ENCODE measurements at regions not wholly inside any gene's neighbourhood (a gene's known extent, or its start where the extent isn't known, plus 50 kb on each side); places are given as distances from the start of the nearest gene placed in this dataset.

DNA sequence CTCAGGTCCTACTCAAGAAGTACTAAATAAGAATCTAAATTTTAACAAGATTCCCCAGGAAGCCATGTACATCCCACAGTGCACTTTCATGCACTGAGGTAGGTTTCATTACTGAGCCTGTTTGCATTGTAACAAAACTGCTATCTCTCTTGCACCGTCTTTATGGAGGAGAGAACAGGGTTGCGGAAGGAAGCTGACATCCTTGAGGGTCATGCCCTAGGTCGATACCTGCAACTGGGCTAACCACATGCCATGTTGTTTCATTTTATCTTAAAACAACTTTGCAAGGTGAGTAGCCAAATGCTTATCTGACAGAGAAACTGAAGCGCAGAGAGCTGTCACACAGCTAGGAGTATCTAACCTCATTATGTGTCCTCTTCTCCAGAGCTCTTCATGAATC, 656.3 kb upstream of the TENM4 start:
- Histone ChIP-seq H3K9me3 (replicated peaks; ENCODE audit: control insufficient read depth, insufficient read depth, low read length) (no peaks in the 10 kb centered on the region), H2AFZ (ENCODE audit: low read depth, low read length) (no peak overlapping the region), H3K27ac (ENCODE audit: insufficient read depth, low read depth, low read length) (no peak overlapping the region), H3K9ac (replicated peaks; ENCODE audit: extremely low read depth, insufficient read depth, low read length) (no peak overlapping the region), H3K79me2 (ENCODE audit: control insufficient read depth, insufficient read depth, low read length) (no peaks in the 10 kb centered on the region), H3K27me3 (ENCODE audit: control insufficient read depth in 2 of 2, insufficient read depth in 2 of 2, low read length in 2 of 2) (no peaks in the 10 kb centered on the region), H3K4me1 (ENCODE audit: control insufficient read depth, extremely low read depth, insufficient read depth, low read length) (no peaks in the 10 kb centered on the region), H3K4me3 (replicated peaks in 1 of 3; ENCODE audit: insufficient read depth in 1 of 3, low read depth in 1 of 3, low read length in 3 of 3) (no peak overlapping the region), H3K36me3 (ENCODE audit: control insufficient read depth in 2 of 2, extremely low read depth in 1 of 2, insufficient read depth in 2 of 2, low read length in 2 of 2) (no peaks in the 10 kb centered on the region), H3K9me1 (replicated peaks; ENCODE audit: control insufficient read depth, extremely low read depth, insufficient read depth, low read length) (no peaks in the 10 kb centered on the region), H4K20me1 (replicated peaks; ENCODE audit: control insufficient read depth, extremely low read depth, insufficient read depth, low read length) (no peaks in the 10 kb centered on the region), H3K4me2 (ENCODE audit: insufficient read depth, low read length) (no peak overlapping the region)
- FAIRE-seq: no peak
- ChIA-PET POLR2A (no interaction called here), CTCF (no interaction called here)
- DNase-seq (ENCODE audit: low read depth, low spot score): no peak
- TF ChIP-seq, protein P1, sequence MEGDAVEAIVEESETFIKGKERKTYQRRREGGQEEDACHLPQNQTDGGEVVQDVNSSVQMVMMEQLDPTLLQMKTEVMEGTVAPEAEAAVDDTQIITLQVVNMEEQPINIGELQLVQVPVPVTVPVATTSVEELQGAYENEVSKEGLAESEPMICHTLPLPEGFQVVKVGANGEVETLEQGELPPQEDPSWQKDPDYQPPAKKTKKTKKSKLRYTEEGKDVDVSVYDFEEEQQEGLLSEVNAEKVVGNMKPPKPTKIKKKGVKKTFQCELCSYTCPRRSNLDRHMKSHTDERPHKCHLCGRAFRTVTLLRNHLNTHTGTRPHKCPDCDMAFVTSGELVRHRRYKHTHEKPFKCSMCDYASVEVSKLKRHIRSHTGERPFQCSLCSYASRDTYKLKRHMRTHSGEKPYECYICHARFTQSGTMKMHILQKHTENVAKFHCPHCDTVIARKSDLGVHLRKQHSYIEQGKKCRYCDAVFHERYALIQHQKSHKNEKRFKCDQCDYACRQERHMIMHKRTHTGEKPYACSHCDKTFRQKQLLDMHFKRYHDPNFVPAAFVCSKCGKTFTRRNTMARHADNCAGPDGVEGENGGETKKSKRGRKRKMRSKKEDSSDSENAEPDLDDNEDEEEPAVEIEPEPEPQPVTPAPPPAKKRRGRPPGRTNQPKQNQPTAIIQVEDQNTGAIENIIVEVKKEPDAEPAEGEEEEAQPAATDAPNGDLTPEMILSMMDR (IDR thresholded peaks at IDR 0.05; ENCODE audit: extremely low read depth in 1 of 2, insufficient read depth in 1 of 2, low read depth in 1 of 2, low read length in 2 of 2): no peak
- no peak for TF ChIP-seq MAX (IDR thresholded peaks at IDR 0.05; ENCODE audit: insufficient read depth, insufficient read length)
- dilution Hi-C loops (cut with MboI; ENCODE audit: extremely low pct_ligation_motif_present, low sequenced_read_pairs) (no loop called here), intact Hi-C loops (cut with micrococcal nuclease) (no loop called here)
- BruUV-seq (replicated peaks): no TSS peak

GRCh38 chr11:80096736-80097135, 655.9 kb upstream of the TENM4 start:
- Histone ChIP-seq H3K9ac (replicated peaks; ENCODE audit: extremely low read depth, insufficient read depth, low read length) (no peak overlapping the region), H4K20me1 (replicated peaks; ENCODE audit: control insufficient read depth, extremely low read depth, insufficient read depth, low read length) (no peaks in the 10 kb centered on the region), H3K4me2 (ENCODE audit: insufficient read depth, low read length) (no peak overlapping the region), H3K4me3 (replicated peaks in 1 of 3; ENCODE audit: insufficient read depth in 1 of 3, low read depth in 1 of 3, low read length in 3 of 3) (no peak overlapping the region), H3K9me3 (replicated peaks; ENCODE audit: control insufficient read depth, insufficient read depth, low read length) (no peaks in the 10 kb centered on the region), H3K4me1 (ENCODE audit: control insufficient read depth, extremely low read depth, insufficient read depth, low read length) (no peaks in the 10 kb centered on the region), H3K79me2 (ENCODE audit: control insufficient read depth, insufficient read depth, low read length) (no peaks in the 10 kb centered on the region), H2AFZ (ENCODE audit: low read depth, low read length) (no peak overlapping the region), H3K9me1 (replicated peaks; ENCODE audit: control insufficient read depth, extremely low read depth, insufficient read depth, low read length) (no peaks in the 10 kb centered on the region), H3K27ac (ENCODE audit: insufficient read depth, low read depth, low read length) (no peak overlapping the region), H3K36me3 (ENCODE audit: control insufficient read depth in 2 of 2, extremely low read depth in 1 of 2, insufficient read depth in 2 of 2, low read length in 2 of 2) (no peaks in the 10 kb centered on the region), H3K27me3 (ENCODE audit: control insufficient read depth in 2 of 2, insufficient read depth in 2 of 2, low read length in 2 of 2) (no peaks in the 10 kb centered on the region)
- FAIRE-seq: no peak
- BruUV-seq (replicated peaks): no TSS peak
- TF ChIP-seq JUN (IDR thresholded peaks at IDR 0.05; ENCODE audit: borderline replicate concordance, insufficient read depth, insufficient read length, low read depth) (no peak), MYC (IDR thresholded peaks at IDR 0.05; ENCODE audit: low read depth, low read length) (no peak), FOS (IDR thresholded peaks at IDR 0.05; ENCODE audit: borderline replicate concordance, insufficient read depth, low read length) (no peak)
- CTCF ChIA-PET: no interaction called here
- POLR2A ChIA-PET: no interaction called here
- dilution Hi-C loops (cut with MboI; ENCODE audit: extremely low pct_ligation_motif_present, low sequenced_read_pairs): no loop called here
- intact Hi-C loops (cut with micrococcal nuclease): no loop called here
- no peak for DNase-seq (ENCODE audit: low read depth, low spot score)
